H1 (cell line): ENCODE measurements at regions not wholly inside any gene's neighbourhood (a gene's known extent, or its start where the extent isn't known, plus 50 kb on each side); places are given as distances from the start of the nearest gene placed in this dataset.

Experiments
- CTCF ChIA-PET: fragments of 300-600 bp; sonication (Branson Sonifier 250); formaldehyde crosslinking; loops from one replicate; lab custom pipeline; 2021; ENCODE audit not compliant: partially characterized antibody; lab: Charles Lee
- POLR2A ChIA-PET: fragments of 300-600 bp; sonication (Branson Sonifier 250); formaldehyde crosslinking; loops from one replicate; lab custom pipeline; 2021; ENCODE audit warnings: inconsistent platforms; ENCODE audit not compliant: partially characterized antibody; lab: Charles Lee
- DNase-seq, 2 experiments: peaks; one replicate each; pipeline versions ENCODE4 v3.0.0 to v3.0.0-alpha.2; 2010 to 2022; ENCODE audit warnings: low spot score in 2 of 2, low read depth in 1 of 2, mixed read lengths in 1 of 2
- FAIRE-seq: peaks from 2 replicates; lab custom pipeline; 2011; peaks lifted over from hg19 to GRCh38; lab: Jason Lieb, UNC
- H2AFZ ChIP-seq: 2 replicates; pipeline ENCODE4 v1.8.1; 2012; ENCODE audit warnings: low read length, inconsistent platforms
- H2AK5ac ChIP-seq: 2 replicates; pipeline ENCODE4 v1.6.1; 2013; ENCODE audit warnings: low read depth, low read length
- H2BK120ac ChIP-seq: replicated peaks from 2 replicates; pipeline ENCODE3; 2013; ENCODE audit warnings: low read depth, low read length, inconsistent platforms
- H2BK12ac ChIP-seq: 2 replicates; pipeline ENCODE4 v1.6.1; 2013; ENCODE audit warnings: low read depth, low read length
- H2BK15ac ChIP-seq: 2 replicates; pipeline ENCODE4 v1.6.1; 2013; ENCODE audit warnings: low read length
- H2BK20ac ChIP-seq: 2 replicates; pipeline ENCODE4 v1.6.1; 2013; ENCODE audit warnings: low read length
- H2BK5ac ChIP-seq: 2 replicates; pipeline ENCODE4 v1.6.1; 2013; ENCODE audit warnings: low read depth, low read length
- H3K14ac ChIP-seq: 2 replicates; pipeline ENCODE4 v1.6.1; 2013; ENCODE audit warnings: inconsistent platforms; ENCODE audit not compliant: insufficient read length
- H3K18ac ChIP-seq: 2 replicates; pipeline ENCODE4 v1.6.1; 2013; ENCODE audit warnings: low read length; ENCODE audit errors: extremely low read depth
- H3K23ac ChIP-seq: 2 replicates; pipeline ENCODE4 v1.6.1; 2013; ENCODE audit warnings: inconsistent platforms; ENCODE audit not compliant: insufficient read length
- H3K23me2 ChIP-seq: 2 replicates; pipeline ENCODE4 v1.6.1; 2013; ENCODE audit warnings: low read depth, low read length
- H3K27ac ChIP-seq: 2 replicates; pipeline ENCODE4 v1.6.1; 2011; ENCODE audit warnings: low read depth, low read length, inconsistent platforms
- H3K27me3 ChIP-seq, 4 experiments: replicated peaks in 1 of 4; 1 replicate in 1 of 4; 2 replicates in 3 of 4; pipeline versions ENCODE4 v1.6.1 to v1.8.1; 2011 to 2013; ENCODE audit warnings: low read length in 3 of 4, mild to moderate bottlenecking in 3 of 4, inconsistent platforms in 2 of 4, mixed read lengths in 2 of 4, moderate library complexity in 1 of 4; ENCODE audit not compliant: control insufficient read depth in 3 of 4, insufficient read depth in 3 of 4; ENCODE audit errors: extremely low read depth in 1 of 4
- H3K36me3 ChIP-seq, 4 experiments: 2 replicates each; pipeline versions ENCODE4 v1.6.1 to v1.8.1; 2011 to 2013; ENCODE audit warnings: mild to moderate bottlenecking in 4 of 4, low read length in 3 of 4, moderate library complexity in 2 of 4, control low read depth in 1 of 4, inconsistent platforms in 1 of 4; ENCODE audit not compliant: insufficient read depth in 4 of 4, control insufficient read depth in 2 of 4
- H3K4ac ChIP-seq: replicated peaks from 2 replicates; pipeline ENCODE3; 2013; ENCODE audit warnings: low read length, low read depth, mixed read lengths, inconsistent platforms; ENCODE audit not compliant: insufficient read length
- H3K4me1 ChIP-seq, 4 experiments: replicated peaks in 1 of 4; 1 replicate in 1 of 4; 2 replicates in 3 of 4; pipeline versions ENCODE4 v1.6.1 to v1.8.1; 2011 to 2013; ENCODE audit warnings: low read length in 3 of 4, inconsistent platforms in 2 of 4, mixed read lengths in 1 of 4; ENCODE audit not compliant: insufficient read depth in 4 of 4, control insufficient read depth in 3 of 4
- H3K4me2 ChIP-seq, 2 experiments: 2 replicates each; pipeline versions ENCODE4 v1.6.1 to v1.8.1; 2011 to 2013; ENCODE audit warnings: low read depth in 2 of 2, low read length in 2 of 2, control low read depth in 1 of 2, inconsistent platforms in 1 of 2, mild to moderate bottlenecking in 1 of 2; ENCODE audit not compliant: insufficient read depth in 1 of 2
- H3K4me3 ChIP-seq, 4 experiments: fragments of 200-600, 300-600 bp in 1 of 4; sonication (generic), shearing (Covaris generic), sonication (Bioruptor Twin) in 1 of 4; 2 replicates each; pipeline versions ENCODE4 v1.5.1 to v1.8.1; 2011 to 2016; ENCODE audit warnings: low read length in 4 of 4, low read depth in 3 of 4, control low read depth in 2 of 4, inconsistent platforms in 2 of 4, mild to moderate bottlenecking in 2 of 4, mixed read lengths in 1 of 4, moderate library complexity in 1 of 4; ENCODE audit not compliant: insufficient read depth in 2 of 4; ENCODE audit errors: extremely low read depth in 1 of 4
- H3K56ac ChIP-seq: replicated peaks from 2 replicates; pipeline ENCODE3; 2013; ENCODE audit warnings: low read depth, mild to moderate bottlenecking, mixed read lengths, low read length, inconsistent platforms; ENCODE audit not compliant: insufficient read length
- H3K79me1 ChIP-seq: 2 replicates; pipeline ENCODE4 v1.6.1; 2013; ENCODE audit warnings: low read depth, low read length, control low read depth
- H3K79me2 ChIP-seq, 2 experiments: 2 replicates each; pipeline versions ENCODE4 v1.6.1 to v1.8.1; 2012 to 2013; ENCODE audit warnings: low read length in 2 of 2, mild to moderate bottlenecking in 2 of 2, inconsistent platforms in 1 of 2; ENCODE audit not compliant: insufficient read depth in 2 of 2, control insufficient read depth in 1 of 2
- H3K9ac ChIP-seq, 4 experiments: replicated peaks in 1 of 4; 1 replicate in 1 of 4; 2 replicates in 3 of 4; pipeline versions ENCODE4 v1.6.1 to v1.8.1; 2011 to 2013; ENCODE audit warnings: low read depth in 3 of 4, low read length in 3 of 4, control low read depth in 2 of 4, mild to moderate bottlenecking in 2 of 4, moderate library complexity in 2 of 4, inconsistent platforms in 1 of 4; ENCODE audit errors: extremely low read depth in 1 of 4
- H3K9me3 ChIP-seq, 2 experiments: 2 replicates each; pipeline versions ENCODE4 v1.6.1 to v1.8.1; 2012 to 2013; ENCODE audit warnings: mild to moderate bottlenecking in 2 of 2, moderate library complexity in 2 of 2, control low read depth in 1 of 2, inconsistent platforms in 1 of 2, low read depth in 1 of 2, low read length in 1 of 2, mixed read lengths in 1 of 2; ENCODE audit not compliant: insufficient read depth in 2 of 2
- H4K20me1 ChIP-seq, 2 experiments: replicated peaks in 1 of 2; 2 replicates each; pipeline versions ENCODE3 to v1.8.1; 2011 to 2013; ENCODE audit warnings: inconsistent platforms in 2 of 2, low read length in 2 of 2, mild to moderate bottlenecking in 1 of 2; ENCODE audit not compliant: insufficient read depth in 2 of 2, control insufficient read depth in 1 of 2
- H4K5ac ChIP-seq: 2 replicates; pipeline ENCODE4 v1.6.1; 2013; ENCODE audit warnings: low read length, low read depth, mixed read lengths, inconsistent platforms; ENCODE audit not compliant: insufficient read length
- H4K8ac ChIP-seq: 2 replicates; pipeline ENCODE4 v1.8.0; 2013; ENCODE audit warnings: mild to moderate bottlenecking, moderate library complexity, low read length, inconsistent platforms; ENCODE audit not compliant: insufficient read depth; ENCODE audit errors: extremely low read depth
- H4K91ac ChIP-seq: replicated peaks from 2 replicates; pipeline ENCODE3; 2013; ENCODE audit warnings: low read length, mixed read lengths, inconsistent platforms; ENCODE audit not compliant: insufficient read length
- MAFK ChIP-seq: IDR thresholded peaks from 2 replicates; pipeline ENCODE4 v1.6.1; 2012; ENCODE audit warnings: low read depth, mild to moderate bottlenecking, improper control_type of control experiment, low read length
- YY1 ChIP-seq: IDR thresholded peaks from 2 replicates; pipeline ENCODE4 v1.6.1; 2011; ENCODE audit warnings: low read depth, mild to moderate bottlenecking, low read length
- WGBS, 2 experiments: shearing (Covaris generic) in 1 of 2; methylation state at CpG; one replicate each; pipeline versions ENCODE4 v1.1.6 to v1.1.7; 2013 to 2015; ENCODE audit warnings: low lambda C conversion rate in 2 of 2, mixed read lengths in 2 of 2, inconsistent platforms in 1 of 2, low coverage in 1 of 2, missing lambda C conversion rate in 1 of 2; ENCODE audit not compliant: insufficient replicate concordance in 2 of 2, insufficient coverage in 1 of 2, insufficient read length in 1 of 2; ENCODE audit errors: extremely low coverage in 1 of 2, missing lambda C conversion rate in 1 of 2; 5-methylcytosine and 5-hydroxymethylcytosine counted together

GRCh38 chr1:244963231-244963826 lies 99.0 kb upstream of the HNRNPU start:
- Histone ChIP-seq H2BK5ac (no peak overlapping the region), H4K91ac (no peak overlapping the region), H2BK15ac (no peak overlapping the region), H2AK5ac (no peak overlapping the region), H3K18ac (no peak overlapping the region), H3K9ac (no peak overlapping the region), H2BK120ac (no peak overlapping the region), H3K56ac (no peak overlapping the region), H3K79me1 (no peaks in the 10 kb centered on the region), H3K14ac (no peak overlapping the region)
- TF ChIP-seq YY1 (peak; percentile 88), MAFK (no peak)
- TF ChIP-seq, all 59 proteins: peak for 1
- Histone ChIP-seq H4K8ac (no peak overlapping the region), H3K23me2 (no peaks in the 10 kb centered on the region), H3K4me1 (peaks cover 0 to 5% (median 1%) of the 10 kb centered on the region in 4 experiments; a peak in 1 of 7 replicates), H4K5ac (no peak overlapping the region), H3K23ac (no peak overlapping the region), H3K4ac (no peak overlapping the region), H3K9me3 (no peaks in the 10 kb centered on the region), H3K4me3 (no peak overlapping the region), H2BK12ac (no peak overlapping the region), H3K36me3 (no peaks in the 10 kb centered on the region), H2BK20ac (no peak overlapping the region), H3K27me3 (no peaks in the 10 kb centered on the region), H4K20me1 (no peaks in the 10 kb centered on the region), H3K4me2 (no peak overlapping the region), H3K79me2 (no peaks in the 10 kb centered on the region), H2AFZ (no peak overlapping the region), H3K27ac (no peak overlapping the region)
- ChIA-PET CTCF (interaction anchor here (0.7 to 2.0 kb wide), 5 partner anchors 9 to 464 kb away, joined by 3 to 7 read pairs (median 3); no protein-coding TSS in a partner anchor), POLR2A (interaction anchor here (0.7 to 2.8 kb wide), 4 partner anchors 9 to 119 kb away, joined by 3 to 8 read pairs (median 4); no protein-coding TSS in a partner anchor)
- DNase-seq (no peak), FAIRE-seq (no peak)
- WGBS, 2 experiments: 96% methylated on average over 7 of the region's 7 CpGs; no CpG with 5 or more reads in 1 of the 2 experiments
